Adrenal gland (tissue), 5 donors: ENCODE measurements at regions not wholly inside any gene's neighbourhood (a gene's known extent, or its start where the extent isn't known, plus 50 kb on each side); places are given as distances from the start of the nearest gene placed in this dataset.

Source experiments
- CTCF ChIP-seq, 6 experiments: fragments of 450-650 bp in 4 of 6; fragments of 200-600 bp in 2 of 6; sonication (generic) in 1 of 6; IDR thresholded peaks; 1 replicate in 5 of 6; 2 replicates in 1 of 6; pipeline versions ENCODE4 v1.5.1 to v1.8.0; 2016 to 2021; ENCODE audit warnings: antibody characterized with exemption in 6 of 6, mild to moderate bottlenecking in 2 of 6, moderate library complexity in 1 of 6
- POLR2A ChIP-seq, 2 donors: fragments of 450-650 bp; IDR thresholded peaks; one replicate each; pipeline ENCODE4 v1.6.1; 2017; ENCODE audit warnings: antibody characterized with exemption in 2 of 2, mild to moderate bottlenecking in 2 of 2, moderate library complexity in 1 of 2
- donor health status: DM: no; HTN: no; CAD: no.

GRCh38 chr12:33676866-33677265, 237.2 kb upstream of the SYT10 start:
- TF ChIP-seq POLR2A (IDR thresholded peaks at IDR 0.05): no peak
- TF ChIP-seq CTCF (IDR thresholded peaks at IDR 0.05): no peak
